Esophagus squamous epithelium (tissue), 4 donors: ENCODE measurements at regions not wholly inside any gene's neighbourhood (a gene's known extent, or its start where the extent isn't known, plus 50 kb on each side); places are given as distances from the start of the nearest gene placed in this dataset.

Experiments used
- POLR2A ChIP-seq, 4 donors: fragments of 450-650 bp; IDR thresholded peaks; one replicate each; pipeline ENCODE4 v1.6.1; 2017; ENCODE audit warnings: antibody characterized with exemption in 4 of 4, mild to moderate bottlenecking in 4 of 4, moderate library complexity in 3 of 4
- TF ChIP-seq, protein P1 (sequence below), 6 experiments: fragments of 450-650 bp in 4 of 6; fragments of 200-600 bp in 2 of 6; sonication (generic) in 2 of 6; IDR thresholded peaks; one replicate each; pipeline ENCODE4 v1.5.1; 2016 to 2019; ENCODE audit warnings: antibody characterized with exemption in 6 of 6, mild to moderate bottlenecking in 4 of 6, moderate library complexity in 4 of 6

DNA sequence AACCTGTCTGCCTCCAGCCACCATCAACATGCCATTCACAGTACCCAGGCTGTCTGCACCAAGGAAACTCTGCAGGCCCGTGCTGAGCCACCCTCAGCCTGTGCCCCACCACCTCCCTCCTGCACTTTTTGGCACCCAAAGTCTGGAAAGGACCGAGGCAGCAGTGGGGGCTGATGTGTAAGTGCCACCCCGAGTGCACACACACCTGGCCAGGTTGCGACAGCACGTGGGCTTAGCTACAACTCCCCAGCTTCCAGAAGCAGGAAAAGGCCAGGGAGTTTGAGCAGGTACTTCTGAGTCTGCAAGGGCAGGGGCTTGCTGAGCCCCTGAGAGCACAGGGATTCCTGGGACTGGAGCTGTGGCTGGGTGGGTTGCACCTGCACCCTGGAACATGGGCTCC lies 303.3 kb upstream of the OPRM1 start:
- TF ChIP-seq POLR2A (IDR thresholded peaks at IDR 0.05) = no peak
- TF ChIP-seq, protein P1, sequence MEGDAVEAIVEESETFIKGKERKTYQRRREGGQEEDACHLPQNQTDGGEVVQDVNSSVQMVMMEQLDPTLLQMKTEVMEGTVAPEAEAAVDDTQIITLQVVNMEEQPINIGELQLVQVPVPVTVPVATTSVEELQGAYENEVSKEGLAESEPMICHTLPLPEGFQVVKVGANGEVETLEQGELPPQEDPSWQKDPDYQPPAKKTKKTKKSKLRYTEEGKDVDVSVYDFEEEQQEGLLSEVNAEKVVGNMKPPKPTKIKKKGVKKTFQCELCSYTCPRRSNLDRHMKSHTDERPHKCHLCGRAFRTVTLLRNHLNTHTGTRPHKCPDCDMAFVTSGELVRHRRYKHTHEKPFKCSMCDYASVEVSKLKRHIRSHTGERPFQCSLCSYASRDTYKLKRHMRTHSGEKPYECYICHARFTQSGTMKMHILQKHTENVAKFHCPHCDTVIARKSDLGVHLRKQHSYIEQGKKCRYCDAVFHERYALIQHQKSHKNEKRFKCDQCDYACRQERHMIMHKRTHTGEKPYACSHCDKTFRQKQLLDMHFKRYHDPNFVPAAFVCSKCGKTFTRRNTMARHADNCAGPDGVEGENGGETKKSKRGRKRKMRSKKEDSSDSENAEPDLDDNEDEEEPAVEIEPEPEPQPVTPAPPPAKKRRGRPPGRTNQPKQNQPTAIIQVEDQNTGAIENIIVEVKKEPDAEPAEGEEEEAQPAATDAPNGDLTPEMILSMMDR (IDR thresholded peaks at IDR 0.05) = no peak
